ENCODE measurements at regions not wholly inside any gene's neighbourhood (a gene's known extent, or its start where the extent isn't known, plus 50 kb on each side); places are given as distances from the start of the nearest gene placed in this dataset.
A peak's percentile ranks its signal among the peaks of the same experiment; 100 is the strongest.
"Not testable (repeated sequence)": the region's sequence is repeated elsewhere in the genome, so short reads cannot be mapped to it uniquely, and the experiment has no call there.

DNA sequence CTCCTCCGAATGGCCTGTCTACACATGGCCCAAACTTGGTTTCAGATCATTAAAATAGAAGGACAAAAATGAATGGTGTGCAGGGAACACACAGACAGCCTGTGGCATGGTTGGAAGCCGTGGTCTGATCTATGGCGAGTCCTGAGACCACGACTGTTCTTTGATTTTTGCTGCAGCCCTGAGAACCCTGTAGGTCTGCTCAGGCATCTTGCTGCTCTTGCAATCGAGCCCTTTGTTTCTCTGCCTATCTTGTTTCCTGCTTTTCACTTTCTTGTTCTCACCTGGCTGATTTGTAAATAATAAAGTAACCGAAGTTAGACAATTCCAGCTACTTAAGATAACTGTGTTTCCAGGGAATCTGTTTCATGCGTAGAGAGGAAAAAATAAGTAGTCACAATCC, 54.1 kb upstream of the NBPF9 start:
- not testable (repeated sequence) for H3K9ac ChIP-seq (ENCODE audit: low read depth in 1 of 3, low read length in 3 of 3)

DNA sequence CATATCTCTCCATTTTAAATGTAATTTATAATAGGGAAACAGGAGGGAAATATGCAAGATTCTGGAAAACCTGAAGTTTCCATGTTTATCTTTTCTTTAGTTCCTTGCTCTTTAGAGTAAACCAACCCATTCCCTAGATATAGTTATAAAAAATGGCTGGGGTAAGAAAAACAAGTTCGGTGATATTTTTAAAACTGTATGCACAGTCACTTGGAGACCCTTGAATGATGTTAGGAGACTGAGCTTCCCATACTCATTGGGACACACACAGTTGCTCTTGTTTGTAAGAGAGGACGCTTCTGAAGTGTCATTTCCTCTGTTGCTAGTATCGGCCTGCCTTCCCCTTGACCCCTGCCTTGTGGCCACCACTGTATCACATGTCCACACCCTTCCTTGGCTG, 55.0 kb upstream of the NBPF9 start:
- not testable (repeated sequence) for H3K36me3 ChIP-seq (ENCODE audit: control insufficient read depth in 3 of 3, insufficient read depth in 3 of 3, low read length in 3 of 3); H3K9me3 ChIP-seq (ENCODE audit: control insufficient read depth in 3 of 3, low read length in 3 of 3); H3K9ac ChIP-seq (ENCODE audit: low read depth in 1 of 3, low read length in 3 of 3); H3K4me1 ChIP-seq (ENCODE audit: control insufficient read depth in 3 of 3, insufficient read depth in 3 of 3, low read length in 3 of 3); H3K4me3 ChIP-seq (ENCODE audit: low read length in 3 of 3); H3K27me3 ChIP-seq (ENCODE audit: control insufficient read depth in 3 of 3, insufficient read depth in 3 of 3, low read length in 3 of 3)
- H3K27ac ChIP-seq (ENCODE audit: low read depth, low read length): peak overlapping the region; percentile 60

More for the DNA sequence above, 54.1 kb upstream of the NBPF9 start:
- not testable (repeated sequence) for H3K4me1 ChIP-seq (ENCODE audit: control insufficient read depth in 3 of 3, insufficient read depth in 3 of 3, low read length in 3 of 3); H3K4me3 ChIP-seq (ENCODE audit: low read length in 3 of 3); H3K9me3 ChIP-seq (ENCODE audit: control insufficient read depth in 3 of 3, low read length in 3 of 3); H3K27me3 ChIP-seq (ENCODE audit: control insufficient read depth in 3 of 3, insufficient read depth in 3 of 3, low read length in 3 of 3); H3K36me3 ChIP-seq (ENCODE audit: control insufficient read depth in 3 of 3, insufficient read depth in 3 of 3, low read length in 3 of 3)
- H3K27ac ChIP-seq (ENCODE audit: low read depth, low read length): peak overlapping the region; percentile 60

DNA sequence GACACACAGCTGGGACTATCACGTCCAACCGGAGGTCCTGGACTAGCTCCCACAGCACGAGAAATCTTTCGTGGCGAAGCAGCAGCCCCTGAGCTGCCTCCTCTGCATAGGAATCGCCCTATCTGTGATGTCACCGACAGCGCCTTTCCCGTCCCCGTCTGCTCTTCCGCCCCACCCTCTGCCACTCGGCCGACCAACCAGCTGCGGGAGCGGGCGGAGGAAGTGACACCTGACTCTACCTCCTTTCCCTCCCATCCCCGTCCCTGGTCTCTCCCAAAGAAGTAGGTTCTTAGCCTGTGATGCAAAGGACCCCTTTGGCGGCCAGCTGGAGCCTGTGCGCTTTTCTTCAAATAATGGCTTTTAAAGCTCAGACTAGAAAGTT, 59.7 kb upstream of the NBPF9 start:
- H3K9ac ChIP-seq (ENCODE audit: low read depth in 1 of 3, low read length in 3 of 3); H3K27me3 ChIP-seq (ENCODE audit: control insufficient read depth in 3 of 3, insufficient read depth in 3 of 3, low read length in 3 of 3); H3K4me1 ChIP-seq (ENCODE audit: control insufficient read depth in 3 of 3, insufficient read depth in 3 of 3, low read length in 3 of 3); H3K4me3 ChIP-seq (ENCODE audit: low read length in 3 of 3); H3K9me3 ChIP-seq (ENCODE audit: control insufficient read depth in 3 of 3, low read length in 3 of 3); H3K36me3 ChIP-seq (ENCODE audit: control insufficient read depth in 3 of 3, insufficient read depth in 3 of 3, low read length in 3 of 3): not testable (repeated sequence)
- H3K27ac ChIP-seq (ENCODE audit: low read depth, low read length): peak overlapping the region; percentile 51

DNA sequence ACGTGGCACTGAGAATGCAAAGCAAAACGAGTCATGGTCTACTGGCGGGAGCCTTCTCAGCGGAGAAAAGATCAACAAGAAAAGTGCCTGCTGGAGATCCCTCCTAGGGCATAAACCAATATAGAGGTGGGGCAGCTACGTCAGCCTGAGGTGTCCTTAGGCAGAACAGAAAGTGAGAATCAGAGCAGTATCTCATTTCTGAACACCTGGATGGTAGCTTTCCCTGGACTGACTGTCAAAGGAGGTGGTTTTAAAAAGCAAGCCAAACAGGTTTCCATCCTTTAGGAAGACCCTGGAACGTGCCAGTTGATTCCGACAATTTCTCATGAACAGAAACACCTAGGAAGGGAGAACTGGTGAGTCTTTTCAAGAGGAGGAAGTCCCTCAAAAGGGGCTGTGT, 71.4 kb upstream of the NBPF9 start:
- not testable (repeated sequence) for H3K9me3 ChIP-seq (ENCODE audit: control insufficient read depth in 3 of 3, low read length in 3 of 3); H3K9ac ChIP-seq (ENCODE audit: low read depth in 1 of 3, low read length in 3 of 3); H3K27me3 ChIP-seq (ENCODE audit: control insufficient read depth in 3 of 3, insufficient read depth in 3 of 3, low read length in 3 of 3); H3K27ac ChIP-seq (ENCODE audit: low read depth, low read length); H3K36me3 ChIP-seq (ENCODE audit: control insufficient read depth in 3 of 3, insufficient read depth in 3 of 3, low read length in 3 of 3); H3K4me1 ChIP-seq (ENCODE audit: control insufficient read depth in 3 of 3, insufficient read depth in 3 of 3, low read length in 3 of 3); H3K4me3 ChIP-seq (ENCODE audit: low read length in 3 of 3)

DNA sequence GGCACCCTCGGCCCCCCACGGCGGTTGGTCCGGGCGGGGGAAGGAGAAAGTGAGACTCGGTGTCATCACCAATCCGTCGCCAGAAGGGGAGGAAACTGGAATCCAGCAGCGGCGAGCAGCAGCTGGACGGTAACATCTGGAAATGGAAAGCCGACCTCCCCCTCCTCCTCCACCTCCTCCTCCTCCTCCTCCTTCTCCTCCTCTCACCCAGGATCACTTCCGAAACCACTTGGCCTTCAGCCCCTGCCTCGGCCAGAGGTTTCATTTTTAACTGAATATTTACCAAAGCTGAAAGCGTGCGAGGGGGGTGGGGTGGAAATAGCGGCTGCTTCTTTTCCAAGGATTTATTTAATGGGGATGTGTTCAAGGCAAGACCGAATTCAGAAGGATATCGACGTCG, 72.5 kb upstream of the NBPF9 start:
- not testable (repeated sequence) for H3K27ac ChIP-seq (ENCODE audit: low read depth, low read length); H3K36me3 ChIP-seq (ENCODE audit: control insufficient read depth in 3 of 3, insufficient read depth in 3 of 3, low read length in 3 of 3); H3K4me3 ChIP-seq (ENCODE audit: low read length in 3 of 3); H3K9me3 ChIP-seq (ENCODE audit: control insufficient read depth in 3 of 3, low read length in 3 of 3); H3K9ac ChIP-seq (ENCODE audit: low read depth in 1 of 3, low read length in 3 of 3); H3K4me1 ChIP-seq (ENCODE audit: control insufficient read depth in 3 of 3, insufficient read depth in 3 of 3, low read length in 3 of 3); H3K27me3 ChIP-seq (ENCODE audit: control insufficient read depth in 3 of 3, insufficient read depth in 3 of 3, low read length in 3 of 3)

DNA sequence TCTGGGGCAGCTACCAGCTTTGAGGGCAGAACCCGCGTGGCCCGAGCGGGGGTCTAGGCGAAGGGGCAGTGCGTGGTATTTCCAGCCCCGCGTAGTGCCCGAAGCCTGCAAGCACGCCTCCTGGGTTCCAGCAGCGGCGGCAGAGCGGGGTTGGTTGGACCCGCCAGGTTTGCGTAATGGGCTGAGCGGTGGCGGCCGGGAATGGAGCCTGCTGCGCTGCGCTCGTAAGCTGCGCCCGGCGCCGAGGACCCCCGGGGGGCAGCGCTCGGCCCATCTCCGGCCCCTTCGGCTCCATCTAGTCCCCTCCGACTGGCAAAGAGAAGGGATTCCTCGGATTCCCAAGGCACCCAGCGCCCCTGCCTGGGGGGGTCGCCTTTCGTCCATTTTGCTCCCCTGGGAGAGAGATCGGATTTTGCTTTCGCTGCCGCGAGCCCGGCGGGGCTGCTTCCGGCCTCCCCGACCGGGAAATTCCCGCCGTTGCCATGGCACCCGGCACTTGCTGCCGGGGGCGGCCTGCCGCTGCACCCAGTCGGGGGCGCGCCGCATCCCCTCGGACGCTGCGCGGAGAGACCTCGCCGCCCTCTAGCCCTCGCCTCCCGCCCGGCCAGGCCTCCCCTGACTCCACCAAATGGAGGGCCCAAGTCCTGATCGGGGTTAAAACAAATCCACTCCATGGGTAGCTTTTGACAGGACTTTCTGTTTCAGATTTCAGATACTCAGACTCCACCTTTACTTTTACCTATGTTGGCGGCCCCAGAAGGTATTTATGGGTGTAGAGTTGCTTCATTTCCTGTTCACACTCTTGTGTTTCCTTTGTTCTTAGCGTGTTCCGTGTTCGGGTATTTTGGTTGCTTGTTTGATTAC, 73.3 kb upstream of the NBPF9 start:
- peak overlapping the region; percentile 44 for H3K27ac ChIP-seq (ENCODE audit: low read depth, low read length)
- not testable (repeated sequence) for H3K9me3 ChIP-seq (ENCODE audit: control insufficient read depth in 3 of 3, low read length in 3 of 3); H3K27me3 ChIP-seq (ENCODE audit: control insufficient read depth in 3 of 3, insufficient read depth in 3 of 3, low read length in 3 of 3); H3K36me3 ChIP-seq (ENCODE audit: control insufficient read depth in 3 of 3, insufficient read depth in 3 of 3, low read length in 3 of 3); H3K4me1 ChIP-seq (ENCODE audit: control insufficient read depth in 3 of 3, insufficient read depth in 3 of 3, low read length in 3 of 3)
- peak overlapping the region; percentile 36 to 63 (median 54) for H3K4me3 ChIP-seq (ENCODE audit: low read length in 3 of 3)
- peak overlapping the region in 2 of 3 donors; percentile 67 to 71 for H3K9ac ChIP-seq (ENCODE audit: low read depth in 1 of 3, low read length in 3 of 3)

DNA sequence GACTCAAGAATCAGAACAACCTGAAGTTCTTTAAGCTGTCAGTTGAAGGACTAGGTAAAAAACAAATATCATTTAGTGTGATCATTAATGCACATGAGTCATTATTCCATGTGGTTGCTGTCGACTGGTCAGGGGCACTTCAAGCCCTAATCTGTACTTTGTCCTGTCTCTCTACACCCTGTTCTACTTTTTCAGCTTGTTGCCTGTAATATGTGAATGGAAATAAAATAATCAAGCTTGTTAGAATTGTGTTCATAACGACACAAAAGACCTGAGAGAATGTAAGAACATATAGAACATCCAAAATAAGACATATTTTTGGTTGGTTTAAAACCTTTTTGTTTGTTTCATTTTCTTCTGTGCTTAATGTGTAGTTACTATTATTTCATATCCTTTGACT, 87.4 kb upstream of the NBPF9 start:
- H3K27ac ChIP-seq (ENCODE audit: low read depth, low read length): not testable (repeated sequence)

DNA sequence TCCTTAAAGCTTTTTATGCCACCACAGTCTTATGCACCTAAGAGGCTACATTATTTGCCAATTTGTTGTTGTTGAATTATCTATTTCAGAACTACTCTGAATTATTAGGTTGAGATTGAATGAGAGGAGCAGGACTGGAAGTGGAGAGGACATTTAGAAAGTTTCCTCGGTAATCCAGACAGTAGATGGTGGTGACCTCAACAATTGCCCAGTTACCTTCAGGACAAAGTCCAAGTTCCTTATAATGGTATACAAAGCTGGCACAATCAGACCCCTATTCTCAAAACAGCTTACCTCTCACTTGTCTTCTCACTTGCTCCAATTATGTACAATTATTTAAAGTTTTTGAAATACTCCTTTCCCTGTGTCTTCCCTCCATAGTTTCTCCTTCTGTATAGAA, 93.3 kb upstream of the NBPF9 start:
- not testable (repeated sequence) for H3K27ac ChIP-seq (ENCODE audit: low read depth, low read length); H3K9me3 ChIP-seq (ENCODE audit: control insufficient read depth in 3 of 3, low read length in 3 of 3); H3K36me3 ChIP-seq (ENCODE audit: control insufficient read depth in 3 of 3, insufficient read depth in 3 of 3, low read length in 3 of 3); H3K9ac ChIP-seq (ENCODE audit: low read depth in 1 of 3, low read length in 3 of 3); H3K4me3 ChIP-seq (ENCODE audit: low read length in 3 of 3); H3K27me3 ChIP-seq (ENCODE audit: control insufficient read depth in 3 of 3, insufficient read depth in 3 of 3, low read length in 3 of 3); H3K4me1 ChIP-seq (ENCODE audit: control insufficient read depth in 3 of 3, insufficient read depth in 3 of 3, low read length in 3 of 3)

More for the DNA sequence above, 87.4 kb upstream of the NBPF9 start:
- not testable (repeated sequence) for H3K36me3 ChIP-seq (ENCODE audit: control insufficient read depth in 3 of 3, insufficient read depth in 3 of 3, low read length in 3 of 3); H3K9me3 ChIP-seq (ENCODE audit: control insufficient read depth in 3 of 3, low read length in 3 of 3); H3K27me3 ChIP-seq (ENCODE audit: control insufficient read depth in 3 of 3, insufficient read depth in 3 of 3, low read length in 3 of 3); H3K9ac ChIP-seq (ENCODE audit: low read depth in 1 of 3, low read length in 3 of 3); H3K4me1 ChIP-seq (ENCODE audit: control insufficient read depth in 3 of 3, insufficient read depth in 3 of 3, low read length in 3 of 3); H3K4me3 ChIP-seq (ENCODE audit: low read length in 3 of 3)

DNA sequence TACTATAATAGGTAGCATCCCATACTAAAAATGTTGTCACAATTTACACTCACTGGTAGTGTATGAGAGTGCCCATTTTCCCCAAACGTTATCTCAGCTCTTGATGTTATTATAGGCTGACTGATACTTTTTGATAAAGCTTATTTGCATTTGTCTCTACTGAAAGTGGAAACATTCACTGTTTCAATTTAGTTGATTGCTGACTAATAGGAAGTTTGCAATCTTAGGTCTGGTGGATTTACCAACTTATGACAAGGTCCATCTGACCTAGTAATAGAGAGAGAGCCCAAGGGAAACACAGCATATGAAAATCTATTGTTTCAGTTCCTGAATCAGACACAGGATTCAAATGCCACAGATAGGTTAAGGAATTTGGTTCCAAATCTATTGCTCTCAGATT, 97.2 kb upstream of the NBPF9 start:
- H3K27ac ChIP-seq (ENCODE audit: low read depth, low read length); H3K9ac ChIP-seq (ENCODE audit: low read depth in 1 of 3, low read length in 3 of 3); H3K36me3 ChIP-seq (ENCODE audit: control insufficient read depth in 3 of 3, insufficient read depth in 3 of 3, low read length in 3 of 3); H3K4me1 ChIP-seq (ENCODE audit: control insufficient read depth in 3 of 3, insufficient read depth in 3 of 3, low read length in 3 of 3); H3K4me3 ChIP-seq (ENCODE audit: low read length in 3 of 3); H3K27me3 ChIP-seq (ENCODE audit: control insufficient read depth in 3 of 3, insufficient read depth in 3 of 3, low read length in 3 of 3); H3K9me3 ChIP-seq (ENCODE audit: control insufficient read depth in 3 of 3, low read length in 3 of 3): not testable (repeated sequence)

DNA sequence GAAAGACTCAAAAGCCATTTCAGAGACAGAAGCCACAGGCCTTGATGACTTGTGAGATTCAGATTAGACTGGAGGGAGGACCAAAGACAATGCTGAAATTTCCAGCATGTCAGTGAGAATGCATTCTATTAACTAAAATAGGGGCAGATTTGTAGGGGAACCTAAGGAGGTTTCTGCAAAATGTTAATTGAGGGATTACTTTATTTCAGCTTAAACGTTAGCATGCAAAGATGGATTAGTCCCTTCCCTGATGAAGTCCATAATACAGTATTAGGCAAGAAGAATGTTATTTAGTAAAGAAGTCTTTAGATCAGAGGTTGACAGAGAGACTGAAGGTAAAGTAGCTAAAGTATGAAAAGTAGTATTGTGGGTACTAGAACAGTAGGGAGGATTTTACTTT, 98.9 kb upstream of the NBPF9 start:
- H3K27ac ChIP-seq (ENCODE audit: low read depth, low read length); H3K9me3 ChIP-seq (ENCODE audit: control insufficient read depth in 3 of 3, low read length in 3 of 3); H3K9ac ChIP-seq (ENCODE audit: low read depth in 1 of 3, low read length in 3 of 3); H3K4me3 ChIP-seq (ENCODE audit: low read length in 3 of 3); H3K4me1 ChIP-seq (ENCODE audit: control insufficient read depth in 3 of 3, insufficient read depth in 3 of 3, low read length in 3 of 3); H3K36me3 ChIP-seq (ENCODE audit: control insufficient read depth in 3 of 3, insufficient read depth in 3 of 3, low read length in 3 of 3); H3K27me3 ChIP-seq (ENCODE audit: control insufficient read depth in 3 of 3, insufficient read depth in 3 of 3, low read length in 3 of 3): not testable (repeated sequence)

DNA sequence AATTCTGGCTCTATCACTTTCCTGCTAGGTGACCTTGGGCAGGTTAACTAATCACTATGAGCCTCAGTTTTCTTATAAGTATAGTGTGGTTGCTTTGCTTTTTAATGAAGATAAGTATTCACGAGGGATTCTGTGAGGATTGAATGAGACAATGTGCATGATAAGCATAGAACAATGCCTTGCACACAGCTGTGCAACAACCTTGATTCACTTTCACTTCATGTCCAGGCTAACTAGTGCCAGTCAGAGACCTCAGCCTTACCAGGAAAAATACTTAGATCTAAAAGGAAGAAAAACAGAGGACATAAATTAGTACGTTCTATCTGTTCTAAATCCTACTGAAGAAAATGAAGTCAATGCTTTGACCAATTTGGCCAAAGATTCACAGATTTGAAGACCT, 101.0 kb upstream of the NBPF9 start:
- not testable (repeated sequence) for H3K27ac ChIP-seq (ENCODE audit: low read depth, low read length); H3K36me3 ChIP-seq (ENCODE audit: control insufficient read depth in 3 of 3, insufficient read depth in 3 of 3, low read length in 3 of 3); H3K4me3 ChIP-seq (ENCODE audit: low read length in 3 of 3); H3K4me1 ChIP-seq (ENCODE audit: control insufficient read depth in 3 of 3, insufficient read depth in 3 of 3, low read length in 3 of 3); H3K9me3 ChIP-seq (ENCODE audit: control insufficient read depth in 3 of 3, low read length in 3 of 3); H3K27me3 ChIP-seq (ENCODE audit: control insufficient read depth in 3 of 3, insufficient read depth in 3 of 3, low read length in 3 of 3); H3K9ac ChIP-seq (ENCODE audit: low read depth in 1 of 3, low read length in 3 of 3)

Data from skeletal muscle tissue (tissue), 3 donors.